NCI-H1417 (cell line): ENCODE measurements at regions not wholly inside any gene's neighbourhood (a gene's known extent, or its start where the extent isn't known, plus 50 kb on each side); places are given as distances from the start of the nearest gene placed in this dataset.
"Not testable (repeated sequence)": the region's sequence is repeated elsewhere in the genome, so short reads cannot be mapped to it uniquely, and the experiment has no call there.

Experiments used
- DNase-seq, 3 experiments: peaks; one replicate each; lab custom pipeline; 2025; lab: John Stamatoyannopoulos, UW

GRCh38 chr10:50999163-50999562 lies 75.1 kb upstream of the PRKG1 start:
- no peak for DNase-seq

DNA sequence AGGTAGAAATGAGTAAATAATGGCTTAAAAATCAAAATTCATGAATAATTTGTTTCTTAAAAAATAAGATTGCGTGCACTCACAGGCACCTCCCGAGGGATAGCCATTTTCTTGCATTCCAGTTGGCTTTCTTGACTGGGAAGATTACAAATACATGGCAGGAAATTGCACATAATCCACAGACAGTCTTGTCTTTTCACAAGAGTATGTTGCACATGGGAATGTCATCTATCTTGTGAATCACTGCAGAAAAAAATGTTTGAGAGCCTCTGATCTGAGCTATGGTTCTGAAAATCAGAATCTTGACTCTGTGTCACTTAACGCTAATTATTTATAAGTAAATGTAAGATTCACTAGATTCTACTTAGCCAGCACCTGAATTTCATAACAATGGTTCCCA lies 74.1 kb upstream of the PRKG1 start:
- DNase-seq = no peak

DNA sequence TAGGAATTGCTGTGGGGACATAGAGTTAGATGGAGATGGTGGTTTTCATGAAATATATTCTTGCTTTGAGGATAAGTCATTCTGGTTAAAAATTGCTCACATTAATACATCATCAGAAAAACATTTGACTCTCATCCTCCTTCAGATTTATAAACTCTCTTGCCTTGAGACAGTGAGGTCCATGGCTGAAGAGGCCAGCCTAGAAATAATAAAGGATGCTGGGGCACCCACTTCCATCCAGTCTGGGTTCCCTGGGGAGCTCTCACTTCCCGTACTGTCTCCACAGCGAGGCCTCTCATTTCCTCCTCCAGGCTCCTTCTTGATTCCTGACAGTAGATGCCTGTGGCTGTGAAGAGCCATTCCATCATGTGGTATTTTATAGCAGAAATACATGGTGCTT lies 73.3 kb upstream of the PRKG1 start:
- DNase-seq = no peak

DNA sequence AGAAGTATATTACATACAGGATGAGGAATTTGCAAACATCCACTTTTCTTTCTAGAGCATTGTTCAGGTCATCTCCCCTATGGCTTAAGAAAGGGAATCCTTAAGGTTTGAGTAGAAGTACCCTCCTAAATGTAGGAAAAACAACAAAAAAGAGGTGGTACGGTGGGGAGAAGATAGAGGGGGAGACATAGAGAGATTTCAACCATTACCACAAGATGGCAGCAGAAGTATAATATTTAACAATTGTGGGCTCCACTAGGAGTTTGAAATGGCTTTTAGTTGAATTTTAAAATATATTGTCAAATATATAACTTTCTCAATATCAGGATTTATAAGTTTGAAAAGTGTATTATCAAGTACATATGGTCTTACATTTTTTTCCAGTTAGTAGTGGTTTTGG lies 72.7 kb upstream of the PRKG1 start:
- peak in 1 of 3 experiments; percentile 23 for DNase-seq

DNA sequence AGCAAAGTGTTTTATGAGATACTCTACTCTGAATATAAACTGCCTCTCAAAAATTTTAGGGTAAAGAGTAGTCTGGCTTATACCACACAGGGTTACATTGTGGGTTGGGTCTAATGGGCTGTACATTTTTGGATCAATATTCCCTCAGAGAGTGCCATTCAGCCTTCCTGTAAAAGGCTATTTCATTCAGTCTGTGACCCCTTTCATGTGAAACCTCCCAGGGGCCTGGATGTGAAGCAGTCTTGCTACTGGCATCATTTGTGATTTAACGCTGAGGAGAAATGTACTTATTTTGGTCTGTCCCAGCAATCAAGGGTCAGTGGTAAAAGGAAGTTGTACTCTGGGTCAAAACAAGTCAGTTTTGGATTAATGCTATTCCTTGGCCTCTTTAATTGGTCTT lies 71.8 kb upstream of the PRKG1 start:
- no peak for DNase-seq

DNA sequence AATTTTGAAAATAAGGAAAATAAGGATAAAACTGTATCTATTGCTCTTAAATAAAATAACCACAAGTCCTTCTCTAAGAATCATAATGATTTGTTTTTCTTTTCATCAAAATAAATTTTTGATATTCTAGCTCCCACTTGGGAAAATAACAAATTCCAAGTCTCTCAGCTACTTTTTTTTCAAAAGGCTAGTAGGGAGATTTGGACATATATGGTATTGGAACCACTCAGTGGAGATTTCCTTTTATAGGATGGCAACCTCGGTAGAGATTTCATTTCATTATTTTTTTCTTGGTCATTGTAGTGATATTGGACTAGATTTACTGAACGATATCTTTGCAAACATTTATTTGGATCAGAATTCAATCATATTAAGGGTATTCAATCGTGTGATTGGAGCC lies 69.5 kb upstream of the PRKG1 start:
- no peak for DNase-seq

DNA sequence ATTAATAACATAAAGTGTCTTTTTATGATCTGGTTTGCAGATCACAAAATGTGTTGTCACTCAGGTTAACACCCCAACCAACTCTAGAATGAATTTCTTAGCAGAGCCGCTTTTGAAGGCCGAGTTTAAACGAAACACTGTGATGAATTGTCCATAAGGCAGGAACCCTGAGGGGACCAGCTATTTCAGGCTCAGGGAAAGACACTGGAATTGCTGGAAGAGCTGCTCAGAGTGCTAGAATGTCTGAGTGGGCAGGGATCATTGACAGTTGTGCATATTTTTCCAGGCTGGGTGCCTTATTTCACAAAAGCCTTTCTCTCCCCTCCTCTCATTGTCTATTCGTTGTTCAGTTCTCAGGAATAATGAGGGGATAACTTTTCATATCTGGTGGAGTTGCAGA lies 68.7 kb upstream of the PRKG1 start:
- DNase-seq = no peak

GRCh38 chr10:51006686-51007085 lies 67.6 kb upstream of the PRKG1 start:
- DNase-seq = no peak

GRCh38 chr10:51007781-51008180 lies 66.5 kb upstream of the PRKG1 start:
- no peak for DNase-seq

DNA sequence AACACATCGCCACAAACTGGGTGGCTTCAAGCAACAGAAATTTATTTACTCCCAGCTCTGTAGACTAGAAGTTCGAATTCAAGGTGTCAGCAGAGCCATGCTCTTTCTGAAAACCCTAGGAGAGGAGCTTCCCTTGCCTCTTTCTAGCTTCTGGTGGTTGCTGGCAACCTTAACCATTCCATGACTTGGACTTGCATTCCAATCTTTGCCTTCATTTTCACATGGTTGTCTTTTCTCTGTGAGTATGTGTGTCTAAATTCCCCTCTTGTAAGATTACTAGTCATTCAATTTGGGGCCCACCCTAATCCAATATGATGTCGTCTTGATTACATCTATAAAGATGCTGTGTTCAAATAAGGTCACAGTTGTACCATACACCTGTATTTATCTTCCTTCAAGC lies 65.9 kb upstream of the PRKG1 start:
- DNase-seq = no peak

DNA sequence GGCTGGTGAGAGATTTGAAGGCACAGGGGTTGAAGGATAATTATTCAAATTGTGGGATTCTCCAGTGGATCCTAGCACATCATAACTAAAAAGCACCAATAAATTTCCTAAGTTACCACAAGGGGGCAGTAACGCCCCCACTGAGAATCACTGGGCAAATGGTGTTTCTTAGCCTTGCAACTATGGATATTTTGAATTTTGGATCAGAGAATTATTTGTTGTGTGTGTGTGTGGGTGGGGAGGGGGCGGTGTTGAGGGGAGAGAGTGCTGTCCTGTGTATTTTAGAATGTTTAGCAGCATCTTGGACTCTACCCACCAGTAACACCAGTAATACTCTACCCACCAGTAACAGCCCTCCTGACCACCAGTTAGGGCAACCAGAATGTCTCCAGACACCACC lies 63.3 kb upstream of the PRKG1 start:
- DNase-seq = peak in 2 of 3 experiments; percentile 11 to 39

GRCh38 chr10:51012073-51012472 lies 62.2 kb upstream of the PRKG1 start:
- DNase-seq = no peak

DNA sequence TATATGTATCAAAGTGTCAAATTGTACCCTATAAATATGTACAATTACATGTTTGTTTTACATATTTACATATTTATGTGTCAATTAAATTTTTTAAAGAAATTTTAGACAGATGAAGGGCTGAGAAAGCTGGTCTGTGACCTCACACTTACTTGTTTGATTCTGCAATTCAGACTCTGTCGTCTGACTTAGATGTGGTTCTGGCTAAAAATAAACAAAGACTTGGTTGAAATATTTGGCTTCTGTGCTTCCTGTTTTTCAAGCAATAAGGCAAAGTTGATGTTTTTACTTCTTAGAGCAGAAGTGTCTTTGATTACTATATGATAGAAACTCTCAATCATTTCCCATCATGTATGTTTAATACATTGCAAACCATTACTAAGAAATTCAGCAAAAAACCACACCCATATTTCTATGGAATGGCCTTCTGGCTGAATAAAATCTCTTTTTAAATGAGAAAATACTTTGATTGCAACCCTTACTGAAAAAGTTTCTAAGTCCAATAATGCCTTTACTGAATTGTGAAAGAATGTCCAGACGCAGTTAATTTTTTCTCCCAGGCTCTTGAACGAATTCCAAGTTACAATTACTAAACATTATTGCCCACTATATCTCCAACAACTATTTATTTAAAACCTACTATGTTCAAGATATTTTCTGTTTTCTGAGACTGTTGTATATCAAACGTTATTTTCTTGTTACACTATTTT lies 59.5 kb upstream of the PRKG1 start:
- DNase-seq = no peak

DNA sequence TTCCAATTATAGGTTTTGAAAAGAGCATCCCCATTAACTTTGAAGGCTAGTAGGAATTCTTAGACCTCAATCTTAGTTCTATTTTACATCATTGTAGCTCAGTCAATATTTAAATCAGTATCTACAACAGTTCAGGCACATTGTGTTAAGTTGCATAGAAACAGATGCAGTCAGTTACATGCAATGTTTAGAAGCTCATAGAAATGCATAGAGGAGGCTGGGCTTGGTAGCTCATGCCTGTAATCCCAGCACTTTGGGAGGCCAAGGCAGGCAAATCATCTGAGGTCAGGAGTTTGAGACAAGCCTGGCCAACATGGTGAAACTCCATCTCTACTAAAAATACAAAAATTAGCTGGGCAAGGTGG lies 58.9 kb upstream of the PRKG1 start:
- DNase-seq = not testable (repeated sequence)

DNA sequence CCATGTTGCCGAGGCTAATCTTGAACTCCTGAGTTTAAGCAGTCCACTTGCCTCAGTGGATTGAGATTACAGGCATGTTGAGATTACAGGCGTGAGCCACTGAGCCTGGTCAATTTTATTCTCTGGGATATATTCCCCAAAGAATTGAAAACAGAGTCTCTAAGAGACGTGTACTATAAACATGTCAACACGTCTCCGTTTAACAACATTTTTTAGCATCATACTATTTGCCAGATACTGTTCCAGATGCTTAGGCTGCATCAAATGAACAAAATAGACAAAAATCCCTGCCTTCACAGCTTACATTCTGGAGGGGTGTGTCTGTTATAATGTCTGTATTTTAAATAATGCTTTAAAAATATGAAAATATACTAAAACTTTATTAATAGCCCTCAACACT lies 54.1 kb upstream of the PRKG1 start:
- no peak for DNase-seq

- no peak for DNase-seq
These were observed 51.2 kb upstream of the PRKG1 start for GRCh38 chr10:51022933-51023585.

DNA sequence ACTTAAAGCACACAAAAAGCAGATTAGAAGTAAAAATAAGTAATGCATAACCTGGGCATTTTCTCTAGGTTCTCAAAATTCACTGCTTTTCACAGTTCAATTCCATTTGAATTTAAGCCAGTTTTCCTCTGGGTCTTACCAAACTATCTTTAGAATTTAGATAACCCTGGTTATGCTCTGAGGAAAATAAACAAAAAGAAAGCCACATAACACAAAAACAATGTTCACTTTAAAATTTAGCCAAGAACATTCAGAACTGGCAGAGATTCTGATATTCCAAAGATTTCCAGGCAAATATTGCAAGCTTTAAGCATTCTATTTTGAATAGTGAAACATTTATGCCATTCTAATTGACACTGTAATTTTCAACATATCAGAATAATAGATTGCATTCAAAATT lies 50.7 kb upstream of the PRKG1 start:
- DNase-seq = no peak
